ENCODE measurements at regions not wholly inside any gene's neighbourhood (a gene's known extent, or its start where the extent isn't known, plus 50 kb on each side); places are given as distances from the start of the nearest gene placed in this dataset.

DNA sequence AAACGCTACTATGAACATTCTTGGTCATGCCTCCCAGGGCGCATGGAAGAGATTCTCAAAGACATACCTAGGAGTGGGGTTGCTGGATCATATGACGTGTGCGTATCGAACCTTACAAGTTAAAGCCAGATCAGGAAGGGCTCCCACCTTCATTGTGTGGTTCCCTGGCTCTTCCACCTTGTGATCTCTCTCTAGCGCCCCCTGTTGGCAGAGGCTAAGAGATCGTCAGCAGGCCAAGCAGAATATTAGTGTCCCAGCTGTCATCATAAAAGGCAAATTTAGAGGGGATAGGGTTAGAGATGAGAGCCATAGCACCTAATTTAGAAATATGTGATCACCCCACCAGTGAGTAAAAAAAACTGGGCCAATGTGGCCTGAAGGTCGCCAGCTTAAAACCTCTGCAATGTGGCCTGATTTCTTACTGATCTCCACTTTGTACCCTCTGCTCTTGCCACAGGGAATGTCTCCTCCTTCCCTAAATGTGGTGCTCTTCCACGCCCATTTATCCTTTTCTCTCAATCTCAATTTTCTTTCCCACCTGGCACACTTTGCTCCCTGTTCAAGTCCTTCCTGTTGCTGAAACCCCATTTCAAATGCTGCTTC, 91.7 kb upstream of the SHB start (continued):
- TF ChIP-seq, protein P1, sequence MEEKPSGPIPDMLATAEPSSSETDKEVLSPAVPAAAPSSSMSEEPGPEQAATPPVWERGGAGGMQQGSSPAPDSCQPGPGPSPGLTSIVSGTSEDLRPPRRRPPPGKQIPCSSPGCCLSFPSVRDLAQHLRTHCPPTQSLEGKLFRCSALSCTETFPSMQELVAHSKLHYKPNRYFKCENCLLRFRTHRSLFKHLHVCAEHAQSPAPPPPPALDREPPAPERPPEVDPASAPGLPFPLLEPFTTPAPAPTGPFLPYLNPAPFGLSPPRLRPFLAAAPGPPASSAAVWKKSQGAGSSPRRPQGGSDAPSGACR (CRISPR knock-in tag; IDR thresholded peaks at IDR 0.05) = no peak
- no peak for TF ChIP-seq WIZ (CRISPR knock-in tag; IDR thresholded peaks at IDR 0.05)
- peak; percentile 80 for TF ChIP-seq STAG1 (CRISPR knock-in tag; IDR thresholded peaks at IDR 0.05)
- TF ChIP-seq CBX5 (CRISPR knock-in tag; IDR thresholded peaks at IDR 0.05; ENCODE audit: borderline replicate concordance) = no peak
- TF ChIP-seq XRCC5 (optimal IDR thresholded peaks at IDR 0.05; ENCODE audit: low read length) = peak; percentile 81
- no peak for TF ChIP-seq ZNF274 (CRISPR knock-in tag; IDR thresholded peaks at IDR 0.05)
- TF ChIP-seq ZFP1 (CRISPR knock-in tag; IDR thresholded peaks at IDR 0.05) = no peak
- TF ChIP-seq, protein P2, sequence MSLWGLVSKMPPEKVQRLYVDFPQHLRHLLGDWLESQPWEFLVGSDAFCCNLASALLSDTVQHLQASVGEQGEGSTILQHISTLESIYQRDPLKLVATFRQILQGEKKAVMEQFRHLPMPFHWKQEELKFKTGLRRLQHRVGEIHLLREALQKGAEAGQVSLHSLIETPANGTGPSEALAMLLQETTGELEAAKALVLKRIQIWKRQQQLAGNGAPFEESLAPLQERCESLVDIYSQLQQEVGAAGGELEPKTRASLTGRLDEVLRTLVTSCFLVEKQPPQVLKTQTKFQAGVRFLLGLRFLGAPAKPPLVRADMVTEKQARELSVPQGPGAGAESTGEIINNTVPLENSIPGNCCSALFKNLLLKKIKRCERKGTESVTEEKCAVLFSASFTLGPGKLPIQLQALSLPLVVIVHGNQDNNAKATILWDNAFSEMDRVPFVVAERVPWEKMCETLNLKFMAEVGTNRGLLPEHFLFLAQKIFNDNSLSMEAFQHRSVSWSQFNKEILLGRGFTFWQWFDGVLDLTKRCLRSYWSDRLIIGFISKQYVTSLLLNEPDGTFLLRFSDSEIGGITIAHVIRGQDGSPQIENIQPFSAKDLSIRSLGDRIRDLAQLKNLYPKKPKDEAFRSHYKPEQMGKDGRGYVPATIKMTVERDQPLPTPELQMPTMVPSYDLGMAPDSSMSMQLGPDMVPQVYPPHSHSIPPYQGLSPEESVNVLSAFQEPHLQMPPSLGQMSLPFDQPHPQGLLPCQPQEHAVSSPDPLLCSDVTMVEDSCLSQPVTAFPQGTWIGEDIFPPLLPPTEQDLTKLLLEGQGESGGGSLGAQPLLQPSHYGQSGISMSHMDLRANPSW (CRISPR knock-in tag; IDR thresholded peaks at IDR 0.05; ENCODE audit: borderline replicate concordance) = 0 out of 2 replicates have a peak, but pooled peaks have one; percentile 35
- TF ChIP-seq, protein P3, sequence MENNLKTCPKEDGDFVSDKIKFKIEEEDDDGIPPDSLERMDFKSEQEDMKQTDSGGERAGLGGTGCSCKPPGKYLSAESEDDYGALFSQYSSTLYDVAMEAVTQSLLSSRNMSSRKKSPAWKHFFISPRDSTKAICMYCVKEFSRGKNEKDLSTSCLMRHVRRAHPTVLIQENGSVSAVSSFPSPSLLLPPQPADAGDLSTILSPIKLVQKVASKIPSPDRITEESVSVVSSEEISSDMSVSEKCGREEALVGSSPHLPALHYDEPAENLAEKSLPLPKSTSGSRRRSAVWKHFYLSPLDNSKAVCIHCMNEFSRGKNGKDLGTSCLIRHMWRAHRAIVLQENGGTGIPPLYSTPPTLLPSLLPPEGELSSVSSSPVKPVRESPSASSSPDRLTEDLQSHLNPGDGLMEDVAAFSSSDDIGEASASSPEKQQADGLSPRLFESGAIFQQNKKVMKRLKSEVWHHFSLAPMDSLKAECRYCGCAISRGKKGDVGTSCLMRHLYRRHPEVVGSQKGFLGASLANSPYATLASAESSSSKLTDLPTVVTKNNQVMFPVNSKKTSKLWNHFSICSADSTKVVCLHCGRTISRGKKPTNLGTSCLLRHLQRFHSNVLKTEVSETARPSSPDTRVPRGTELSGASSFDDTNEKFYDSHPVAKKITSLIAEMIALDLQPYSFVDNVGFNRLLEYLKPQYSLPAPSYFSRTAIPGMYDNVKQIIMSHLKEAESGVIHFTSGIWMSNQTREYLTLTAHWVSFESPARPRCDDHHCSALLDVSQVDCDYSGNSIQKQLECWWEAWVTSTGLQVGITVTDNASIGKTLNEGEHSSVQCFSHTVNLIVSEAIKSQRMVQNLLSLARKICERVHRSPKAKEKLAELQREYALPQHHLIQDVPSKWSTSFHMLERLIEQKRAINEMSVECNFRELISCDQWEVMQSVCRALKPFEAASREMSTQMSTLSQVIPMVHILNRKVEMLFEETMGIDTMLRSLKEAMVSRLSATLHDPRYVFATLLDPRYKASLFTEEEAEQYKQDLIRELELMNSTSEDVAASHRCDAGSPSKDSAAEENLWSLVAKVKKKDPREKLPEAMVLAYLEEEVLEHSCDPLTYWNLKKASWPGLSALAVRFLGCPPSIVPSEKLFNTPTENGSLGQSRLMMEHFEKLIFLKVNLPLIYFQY (CRISPR knock-in tag; IDR thresholded peaks at IDR 0.05; ENCODE audit: borderline replicate concordance) = no peak
- TF ChIP-seq NR3C1 (CRISPR knock-in tag; IDR thresholded peaks at IDR 0.05) = no peak
- TF ChIP-seq RAD21 (CRISPR knock-in tag; IDR thresholded peaks at IDR 0.05) = peak; percentile 22
- TF ChIP-seq, protein P4, sequence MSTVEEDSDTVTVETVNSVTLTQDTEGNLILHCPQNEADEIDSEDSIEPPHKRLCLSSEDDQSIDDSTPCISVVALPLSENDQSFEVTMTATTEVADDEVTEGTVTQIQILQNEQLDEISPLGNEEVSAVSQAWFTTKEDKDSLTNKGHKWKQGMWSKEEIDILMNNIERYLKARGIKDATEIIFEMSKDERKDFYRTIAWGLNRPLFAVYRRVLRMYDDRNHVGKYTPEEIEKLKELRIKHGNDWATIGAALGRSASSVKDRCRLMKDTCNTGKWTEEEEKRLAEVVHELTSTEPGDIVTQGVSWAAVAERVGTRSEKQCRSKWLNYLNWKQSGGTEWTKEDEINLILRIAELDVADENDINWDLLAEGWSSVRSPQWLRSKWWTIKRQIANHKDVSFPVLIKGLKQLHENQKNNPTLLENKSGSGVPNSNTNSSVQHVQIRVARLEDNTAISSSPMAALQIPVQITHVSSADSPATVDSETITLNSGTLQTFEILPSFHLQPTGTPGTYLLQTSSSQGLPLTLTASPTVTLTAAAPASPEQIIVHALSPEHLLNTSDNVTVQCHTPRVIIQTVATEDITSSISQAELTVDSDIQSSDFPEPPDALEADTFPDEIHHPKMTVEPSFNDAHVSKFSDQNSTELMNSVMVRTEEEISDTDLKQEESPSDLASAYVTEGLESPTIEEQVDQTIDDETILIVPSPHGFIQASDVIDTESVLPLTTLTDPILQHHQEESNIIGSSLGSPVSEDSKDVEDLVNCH (CRISPR knock-in tag; IDR thresholded peaks at IDR 0.05) = no peak
- TF ChIP-seq, protein P5, sequence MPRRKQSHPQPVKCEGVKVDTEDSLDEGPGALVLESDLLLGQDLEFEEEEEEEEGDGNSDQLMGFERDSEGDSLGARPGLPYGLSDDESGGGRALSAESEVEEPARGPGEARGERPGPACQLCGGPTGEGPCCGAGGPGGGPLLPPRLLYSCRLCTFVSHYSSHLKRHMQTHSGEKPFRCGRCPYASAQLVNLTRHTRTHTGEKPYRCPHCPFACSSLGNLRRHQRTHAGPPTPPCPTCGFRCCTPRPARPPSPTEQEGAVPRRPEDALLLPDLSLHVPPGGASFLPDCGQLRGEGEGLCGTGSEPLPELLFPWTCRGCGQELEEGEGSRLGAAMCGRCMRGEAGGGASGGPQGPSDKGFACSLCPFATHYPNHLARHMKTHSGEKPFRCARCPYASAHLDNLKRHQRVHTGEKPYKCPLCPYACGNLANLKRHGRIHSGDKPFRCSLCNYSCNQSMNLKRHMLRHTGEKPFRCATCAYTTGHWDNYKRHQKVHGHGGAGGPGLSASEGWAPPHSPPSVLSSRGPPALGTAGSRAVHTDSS (CRISPR knock-in tag; conservative IDR thresholded peaks at IDR 0.05) = no peak
